Vagina (tissue), 2 donors: ENCODE measurements at regions not wholly inside any gene's neighbourhood (a gene's known extent, or its start where the extent isn't known, plus 50 kb on each side); places are given as distances from the start of the nearest gene placed in this dataset.
"Not testable (repeated sequence)": the region's sequence is repeated elsewhere in the genome, so short reads cannot be mapped to it uniquely, and the experiment has no call there.

Source experiments
- DNase-seq, 2 donors: peaks; one replicate each; pipeline ENCODE4 v3.0.0-alpha.2; 2017; ENCODE audit errors: extremely low spot score in 2 of 2
- H3K27ac ChIP-seq: fragments of 200-600 bp; sonication (generic); one replicate; pipeline ENCODE4 v1.5.1; 2019
- H3K27me3 ChIP-seq: fragments of 200-600 bp; sonication (generic); one replicate; pipeline ENCODE4 v1.5.1; 2019
- H3K36me3 ChIP-seq, 2 donors: fragments of 200-600 bp; sonication (generic); one replicate each; pipeline ENCODE4 v1.5.1; 2017 to 2019
- H3K4me1 ChIP-seq: fragments of 200-600 bp; sonication (generic); one replicate; pipeline ENCODE4 v1.5.1; 2019
- H3K4me3 ChIP-seq, 2 donors: fragments of 200-600 bp; sonication (generic); 1 replicate in 1 of 2; 2 replicates in 1 of 2; pipeline ENCODE4 v1.5.1; 2016 to 2019
- H3K9me3 ChIP-seq: fragments of 200-600 bp; sonication (generic); one replicate; pipeline ENCODE4 v1.5.1; 2019
- CTCF ChIP-seq, 3 experiments: fragments of 450-650 bp in 2 of 3; fragments of 200-600 bp in 1 of 3; sonication (generic) in 1 of 3; IDR thresholded peaks; one replicate each; pipeline ENCODE4 v1.5.1; 2017 to 2019; ENCODE audit warnings: antibody characterized with exemption in 3 of 3, mild to moderate bottlenecking in 2 of 3, moderate library complexity in 2 of 3
- POLR2A ChIP-seq, 2 donors: fragments of 450-650 bp; IDR thresholded peaks; one replicate each; pipeline ENCODE4 v1.6.1; 2017; ENCODE audit warnings: antibody characterized with exemption in 2 of 2, mild to moderate bottlenecking in 2 of 2, moderate library complexity in 2 of 2
- POLR2AphosphoS5 ChIP-seq, 2 donors: sonication (generic); formaldehyde crosslinking; IDR thresholded peaks; one replicate each; pipeline ENCODE4 v1.9.0; 2017; ENCODE audit warnings: antibody characterized with exemption in 2 of 2, mild to moderate bottlenecking in 2 of 2, low read depth in 1 of 2; ENCODE audit not compliant: insufficient read depth in 1 of 2
- intact Hi-C: fragments of 100-400 bp; cut with DNase I; formaldehyde crosslinking; loops from one replicate; pipeline ENCODE4 v1.15.1; 2023

DNA sequence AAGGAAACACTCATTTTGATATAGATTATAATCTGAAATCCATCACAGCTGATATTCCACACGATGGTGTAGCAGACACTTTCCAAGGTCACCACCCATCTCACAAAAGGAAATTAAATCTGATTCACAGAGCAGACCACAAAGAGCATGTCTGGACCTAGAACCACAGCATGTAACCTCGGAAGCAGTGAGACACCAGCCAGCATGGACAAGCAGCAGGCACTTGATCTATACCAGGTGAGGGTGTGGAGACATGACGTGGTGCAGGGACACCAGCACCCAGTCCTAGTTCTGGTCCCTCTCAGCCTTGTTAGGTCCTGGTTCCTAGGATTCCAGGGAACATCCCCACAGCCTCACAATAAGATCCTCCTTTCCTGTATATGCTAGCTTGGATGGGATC lies 81.9 kb upstream of the FBXO28 start:
- intact Hi-C loops, H3K27me3 ChIP-seq, H3K4me1 ChIP-seq, H3K9me3 ChIP-seq, H3K4me3 ChIP-seq, H3K27ac ChIP-seq, H3K36me3 ChIP-seq, DNase-seq: not testable (repeated sequence)

DNA sequence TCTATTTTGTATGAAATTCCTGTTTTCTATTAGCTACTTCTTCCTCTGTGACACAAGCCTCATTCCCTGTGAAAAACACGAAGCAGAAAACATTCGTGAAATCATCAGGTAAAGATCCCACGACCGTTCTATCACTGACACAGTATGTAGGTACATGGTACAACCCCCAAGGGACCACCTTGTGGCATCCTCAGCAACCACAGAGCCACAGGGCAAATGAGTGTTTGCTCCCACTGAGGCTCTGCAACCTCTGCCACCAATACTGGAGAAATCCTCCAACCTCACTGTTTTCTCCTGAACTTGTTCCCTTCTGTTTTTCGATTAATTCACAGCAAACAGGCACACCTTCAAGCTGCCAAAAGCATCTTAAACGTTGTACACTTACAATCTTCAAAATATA lies 83.7 kb upstream of the FBXO28 start:
- DNase-seq, H3K27me3 ChIP-seq, H3K9me3 ChIP-seq, H3K4me1 ChIP-seq, H3K36me3 ChIP-seq, intact Hi-C loops, H3K4me3 ChIP-seq, H3K27ac ChIP-seq: not testable (repeated sequence)

- H3K4me3 ChIP-seq, H3K27ac ChIP-seq, H3K27me3 ChIP-seq, intact Hi-C loops, H3K9me3 ChIP-seq, DNase-seq, H3K36me3 ChIP-seq, H3K4me1 ChIP-seq: not testable (repeated sequence)
Observed at GRCh38 chr1:224029286-224030025, 84.5 kb upstream of the FBXO28 start.

DNA sequence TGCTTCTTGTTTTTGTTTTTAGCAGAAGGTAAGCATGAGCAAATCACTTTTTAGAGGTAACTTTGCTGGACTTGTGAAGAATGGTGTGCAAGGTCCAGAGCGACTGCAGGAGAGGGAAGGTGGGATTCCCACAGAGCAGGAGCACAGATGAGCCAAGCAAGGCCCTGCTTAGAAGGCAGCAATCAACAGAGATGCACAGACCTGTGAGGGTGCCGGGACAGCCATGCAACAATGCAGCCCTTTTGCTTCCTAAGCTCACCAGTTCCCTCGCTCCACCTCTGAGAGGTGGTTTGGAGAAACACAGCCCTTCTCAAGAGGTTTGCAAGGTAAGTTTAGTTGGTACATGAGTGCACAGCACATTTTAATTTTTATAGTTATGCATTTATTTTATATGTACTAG lies 85.1 kb upstream of the FBXO28 start:
- intact Hi-C loops, H3K4me1 ChIP-seq, H3K9me3 ChIP-seq, H3K36me3 ChIP-seq, DNase-seq, H3K27me3 ChIP-seq, H3K27ac ChIP-seq, H3K4me3 ChIP-seq: not testable (repeated sequence)

- DNase-seq, H3K9me3 ChIP-seq, H3K27me3 ChIP-seq, intact Hi-C loops, H3K4me1 ChIP-seq, H3K4me3 ChIP-seq, H3K36me3 ChIP-seq, H3K27ac ChIP-seq: not testable (repeated sequence)
Observed at GRCh38 chr1:224023122-224023521, 90.8 kb upstream of the FBXO28 start.

GRCh38 chr1:224022249-224022970 lies 91.5 kb upstream of the FBXO28 start:
- DNase-seq, intact Hi-C loops, H3K27ac ChIP-seq, H3K36me3 ChIP-seq, H3K9me3 ChIP-seq, H3K27me3 ChIP-seq, H3K4me3 ChIP-seq, H3K4me1 ChIP-seq: not testable (repeated sequence)

DNA sequence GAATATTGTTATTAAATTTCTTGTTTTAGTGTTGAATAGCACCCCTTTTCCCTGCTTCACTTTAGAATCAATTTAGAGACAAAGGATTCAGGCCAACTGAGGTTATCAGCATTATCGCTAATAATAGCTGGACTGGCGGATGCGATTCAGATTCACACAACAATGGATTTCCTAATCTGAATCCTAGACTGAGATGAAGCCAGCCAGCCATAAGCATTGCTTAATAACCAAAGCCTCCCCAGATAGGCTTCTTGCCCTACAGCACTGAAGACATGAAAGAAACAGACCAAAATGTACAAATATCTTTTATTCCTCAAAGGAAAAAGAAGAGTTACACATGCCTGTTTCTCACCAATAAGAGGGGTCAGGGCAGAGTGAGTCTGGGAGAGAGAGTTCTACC lies 94.0 kb upstream of the FBXO28 start:
- H3K36me3 ChIP-seq, H3K9me3 ChIP-seq, intact Hi-C loops, DNase-seq, H3K27me3 ChIP-seq, H3K4me3 ChIP-seq, H3K27ac ChIP-seq, H3K4me1 ChIP-seq: not testable (repeated sequence)

DNA sequence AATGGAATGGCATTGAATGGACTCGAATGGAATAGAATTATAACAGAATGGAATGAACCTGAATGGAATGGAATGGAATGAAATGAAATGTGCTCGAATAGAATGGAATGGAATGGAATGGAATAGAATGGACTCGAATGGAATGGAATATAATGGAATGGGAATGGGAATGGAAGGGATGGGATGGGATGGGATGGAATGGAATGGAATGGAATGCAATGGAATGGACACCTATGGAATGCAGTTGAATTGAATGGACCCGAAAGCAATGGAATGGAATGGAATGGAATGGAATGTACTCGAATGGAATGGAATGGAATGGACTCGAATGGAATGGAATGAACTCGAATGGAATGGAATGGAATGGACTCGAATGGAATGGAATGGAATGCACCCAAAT lies 98.1 kb upstream of the FBXO28 start:
- H3K27ac ChIP-seq, H3K36me3 ChIP-seq, H3K4me1 ChIP-seq, H3K4me3 ChIP-seq, intact Hi-C loops, H3K27me3 ChIP-seq, DNase-seq, H3K9me3 ChIP-seq: not testable (repeated sequence)

- intact Hi-C loops, result no loop called here
- Histone ChIP-seq H3K27me3 (no peaks in the 10 kb centered on the region), H3K4me3 (no peak overlapping the region), H3K36me3 (no peaks in the 10 kb centered on the region), H3K27ac (no peak overlapping the region), H3K4me1 (no peaks in the 10 kb centered on the region), H3K9me3 (no peaks in the 10 kb centered on the region)
- no peak for TF ChIP-seq POLR2A (IDR thresholded peaks at IDR 0.05)
- TF ChIP-seq CTCF (IDR thresholded peaks at IDR 0.05), result no peak
- TF ChIP-seq POLR2AphosphoS5 (IDR thresholded peaks at IDR 0.05; ENCODE audit: insufficient read depth in 1 of 2, low read depth in 1 of 2), result no peak
- no peak for DNase-seq
Observed at GRCh38 chr1:224014330-224014649, 99.6 kb upstream of the FBXO28 start.

GRCh38 chr1:224013626-224014329 lies 100.1 kb upstream of the FBXO28 start:
- not testable (repeated sequence) for H3K36me3 ChIP-seq

GRCh38 chr1:224012807-224013434 lies 101.0 kb upstream of the FBXO28 start:
- H3K4me1 ChIP-seq, H3K36me3 ChIP-seq, H3K9me3 ChIP-seq, H3K4me3 ChIP-seq, H3K27ac ChIP-seq, DNase-seq, H3K27me3 ChIP-seq, intact Hi-C loops: not testable (repeated sequence)

More at GRCh38 chr1:224013626-224014329, 100.1 kb upstream of the FBXO28 start:
- intact Hi-C loops, H3K27me3 ChIP-seq, H3K4me1 ChIP-seq, H3K9me3 ChIP-seq, H3K27ac ChIP-seq, H3K4me3 ChIP-seq, DNase-seq: not testable (repeated sequence)

- H3K4me1 ChIP-seq, intact Hi-C loops, H3K36me3 ChIP-seq, H3K27me3 ChIP-seq, DNase-seq, H3K4me3 ChIP-seq, H3K9me3 ChIP-seq, H3K27ac ChIP-seq: not testable (repeated sequence)
Observed at GRCh38 chr1:224012162-224012561, 101.7 kb upstream of the FBXO28 start.
